IPS-15b (cell line): ENCODE measurements at regions not wholly inside any gene's neighbourhood (a gene's known extent, or its start where the extent isn't known, plus 50 kb on each side); places are given as distances from the start of the nearest gene placed in this dataset.
"Not testable (repeated sequence)": the region's sequence is repeated elsewhere in the genome, so short reads cannot be mapped to it uniquely, and the experiment has no call there.

Source experiments
- H3K27me3 ChIP-seq: one replicate; pipeline ENCODE4 v1.6.1; 2013; ENCODE audit warnings: low read length; ENCODE audit not compliant: control insufficient read depth, insufficient read depth
- H3K36me3 ChIP-seq: one replicate; pipeline ENCODE4 v1.6.1; 2013; ENCODE audit warnings: low read length; ENCODE audit not compliant: control insufficient read depth, insufficient read depth
- H3K4me1 ChIP-seq: one replicate; pipeline ENCODE4 v1.6.1; 2013; ENCODE audit warnings: mild to moderate bottlenecking, low read length; ENCODE audit not compliant: control insufficient read depth, insufficient read depth
- H3K4me3 ChIP-seq: one replicate; pipeline ENCODE4 v1.5.1; 2013; ENCODE audit warnings: low read depth, low read length
- H3K9ac ChIP-seq: one replicate; pipeline ENCODE4 v1.6.1; 2013; ENCODE audit warnings: low read depth, mild to moderate bottlenecking, low read length
- H3K9me3 ChIP-seq: one replicate; pipeline ENCODE4 v1.6.1; 2013; ENCODE audit warnings: mild to moderate bottlenecking, low read length; ENCODE audit not compliant: control insufficient read depth, insufficient read depth

DNA sequence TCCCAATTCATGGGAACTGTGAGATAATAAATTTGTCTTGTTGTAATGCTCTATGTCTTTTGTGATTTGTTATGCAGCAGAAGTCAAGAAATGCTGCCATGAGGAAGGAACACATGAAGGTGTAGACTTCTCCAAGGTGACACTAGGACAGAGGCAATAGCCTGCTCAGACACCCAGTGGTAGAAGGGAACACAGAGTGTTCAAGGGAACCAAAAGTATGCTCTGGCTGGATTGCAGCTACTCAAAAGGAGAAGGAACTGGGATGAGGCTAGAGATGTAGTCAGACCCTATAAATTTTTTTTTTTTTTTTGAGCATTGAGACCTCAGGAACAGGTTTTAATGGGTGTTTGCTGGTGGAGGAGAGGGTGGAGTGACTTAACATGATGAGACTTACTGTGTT lies 232.5 kb downstream of the PARP8 start:
- Histone ChIP-seq H3K4me1 (no peaks in the 10 kb centered on the region), H3K9ac (no peak overlapping the region), H3K27me3 (no peaks in the 10 kb centered on the region), H3K4me3 (no peak overlapping the region), H3K9me3 (no peaks in the 10 kb centered on the region), H3K36me3 (no peaks in the 10 kb centered on the region)

- Histone ChIP-seq H3K9me3 (no peaks in the 10 kb centered on the region), H3K4me3 (no peak overlapping the region), H3K36me3 (no peaks in the 10 kb centered on the region), H3K9ac (no peak overlapping the region), H3K4me1 (no peaks in the 10 kb centered on the region), H3K27me3 (no peaks in the 10 kb centered on the region)
These were observed 234.6 kb downstream of the PARP8 start for GRCh38 chr5:50900952-50901510.

- Histone ChIP-seq H3K4me1 (no peaks in the 10 kb centered on the region), H3K9me3 (no peaks in the 10 kb centered on the region), H3K36me3 (no peaks in the 10 kb centered on the region), H3K4me3 (no peak overlapping the region), H3K27me3 (no peaks in the 10 kb centered on the region), H3K9ac (no peak overlapping the region)
These were observed 237.2 kb downstream of the PARP8 start for GRCh38 chr5:50903651-50904050.

DNA sequence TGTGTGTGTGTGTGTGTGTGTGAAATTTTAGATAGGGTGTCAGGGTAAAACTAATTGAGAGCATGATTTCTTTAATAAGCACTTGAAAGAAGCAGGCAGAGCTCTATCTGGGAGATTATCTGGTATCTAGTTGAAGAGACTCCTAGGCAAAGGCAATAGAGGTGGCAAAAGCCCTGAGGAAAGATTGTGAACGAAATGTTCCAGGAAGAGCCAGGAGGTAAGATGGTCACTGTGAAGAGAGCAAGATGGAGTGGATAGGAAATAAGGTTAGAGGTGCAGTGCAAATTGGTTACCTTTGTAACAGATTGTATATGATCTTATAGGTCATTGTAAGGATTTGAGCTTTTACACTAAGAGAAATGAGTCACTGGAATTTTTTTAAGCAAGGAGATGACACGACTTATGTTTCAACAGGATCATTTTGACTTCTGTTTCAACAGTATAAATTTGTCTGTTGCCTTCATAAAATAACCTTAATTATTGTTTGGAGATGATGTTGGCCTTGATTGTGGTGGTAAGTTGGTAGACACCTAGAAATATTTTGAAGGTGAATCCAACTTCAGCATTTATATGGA lies 239.6 kb downstream of the PARP8 start:
- H3K4me1 ChIP-seq: no peaks in the 10 kb centered on the region
- no peaks in the 10 kb centered on the region for H3K27me3 ChIP-seq
- no peak overlapping the region for H3K4me3 ChIP-seq
- no peak overlapping the region for H3K9ac ChIP-seq
- H3K9me3 ChIP-seq: no peaks in the 10 kb centered on the region
- no peaks in the 10 kb centered on the region for H3K36me3 ChIP-seq

DNA sequence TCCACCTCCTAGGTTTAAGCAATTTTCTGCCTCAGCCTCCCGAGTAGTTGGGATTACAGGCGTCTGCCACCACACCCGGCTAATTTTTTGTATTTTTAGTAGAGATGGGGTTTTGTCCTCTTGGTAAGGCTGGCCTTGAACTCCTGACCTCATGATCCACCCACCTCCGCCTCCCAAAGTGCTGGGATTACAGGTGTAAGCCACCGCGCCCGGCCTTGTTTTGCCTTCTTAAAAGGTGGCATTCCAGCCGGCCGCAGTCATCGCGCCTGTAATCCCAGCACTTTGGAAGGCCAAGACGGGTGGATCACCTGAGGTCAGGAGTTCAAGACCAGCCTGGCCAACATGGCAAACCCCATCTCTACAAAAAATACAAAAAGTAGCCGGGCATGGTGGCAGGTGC lies 253.7 kb downstream of the PARP8 start:
- H3K9me3 ChIP-seq, H3K27me3 ChIP-seq, H3K36me3 ChIP-seq, H3K9ac ChIP-seq, H3K4me1 ChIP-seq, H3K4me3 ChIP-seq: not testable (repeated sequence)

- Histone ChIP-seq H3K9ac (no peak overlapping the region), H3K36me3 (no peaks in the 10 kb centered on the region), H3K9me3 (no peaks in the 10 kb centered on the region), H3K4me3 (no peak overlapping the region), H3K27me3 (peaks cover 2% of the 10 kb centered on the region), H3K4me1 (no peaks in the 10 kb centered on the region)
These were observed 255.1 kb downstream of the PARP8 start for GRCh38 chr5:50921366-50922133.

GRCh38 chr5:50922134-50922941 lies 255.9 kb downstream of the PARP8 start:
- not testable (repeated sequence) for H3K9ac ChIP-seq, H3K36me3 ChIP-seq, H3K9me3 ChIP-seq, H3K27me3 ChIP-seq, H3K4me1 ChIP-seq, H3K4me3 ChIP-seq

GRCh38 chr5:50922942-50923767 lies 256.7 kb downstream of the PARP8 start:
- Histone ChIP-seq H3K9me3 (no peaks in the 10 kb centered on the region), H3K4me1 (no peaks in the 10 kb centered on the region), H3K36me3 (no peaks in the 10 kb centered on the region), H3K4me3 (no peak overlapping the region), H3K27me3 (peaks cover 2% of the 10 kb centered on the region), H3K9ac (no peak overlapping the region)

- no peak overlapping the region for H3K4me3 ChIP-seq
- no peaks in the 10 kb centered on the region for H3K36me3 ChIP-seq
- no peaks in the 10 kb centered on the region for H3K9me3 ChIP-seq
- peaks cover 2% of the 10 kb centered on the region for H3K27me3 ChIP-seq
- no peaks in the 10 kb centered on the region for H3K4me1 ChIP-seq
- H3K9ac ChIP-seq: no peak overlapping the region
These were observed 257.5 kb downstream of the PARP8 start for GRCh38 chr5:50923768-50924494.

- Histone ChIP-seq H3K36me3 (no peaks in the 10 kb centered on the region), H3K4me1 (no peaks in the 10 kb centered on the region)
These were observed 261.5 kb downstream of the PARP8 start for GRCh38 chr5:50927953-50928352.

GRCh38 chr5:50929174-50929573 lies 262.7 kb downstream of the PARP8 start:
- Histone ChIP-seq H3K4me1 (no peaks in the 10 kb centered on the region), H3K9me3 (no peaks in the 10 kb centered on the region), H3K36me3 (no peaks in the 10 kb centered on the region), H3K9ac (no peak overlapping the region), H3K27me3 (no peaks in the 10 kb centered on the region), H3K4me3 (no peak overlapping the region)

More at GRCh38 chr5:50927953-50928352, 261.5 kb downstream of the PARP8 start:
- H3K4me3 ChIP-seq: no peak overlapping the region
- no peak overlapping the region for H3K9ac ChIP-seq
- H3K27me3 ChIP-seq: peaks cover 2% of the 10 kb centered on the region
- no peaks in the 10 kb centered on the region for H3K9me3 ChIP-seq
